AG09319 (cell line): ENCODE measurements at regions not wholly inside any gene's neighbourhood (a gene's known extent, or its start where the extent isn't known, plus 50 kb on each side); places are given as distances from the start of the nearest gene placed in this dataset.
"Not testable (repeated sequence)": the region's sequence is repeated elsewhere in the genome, so short reads cannot be mapped to it uniquely, and the experiment has no call there.

Experiments
- DNase-seq: peaks from one replicate; pipeline ENCODE4 v3.0.0-alpha.2; 2010; ENCODE audit warnings: low read depth; ENCODE audit errors: extremely low read depth
- TF ChIP-seq, protein P1 (sequence below): IDR thresholded peaks from 2 replicates; pipeline ENCODE4 v1.5.1; 2011; ENCODE audit warnings: low read depth, mild to moderate bottlenecking, inconsistent platforms, low read length, moderate library complexity

DNA sequence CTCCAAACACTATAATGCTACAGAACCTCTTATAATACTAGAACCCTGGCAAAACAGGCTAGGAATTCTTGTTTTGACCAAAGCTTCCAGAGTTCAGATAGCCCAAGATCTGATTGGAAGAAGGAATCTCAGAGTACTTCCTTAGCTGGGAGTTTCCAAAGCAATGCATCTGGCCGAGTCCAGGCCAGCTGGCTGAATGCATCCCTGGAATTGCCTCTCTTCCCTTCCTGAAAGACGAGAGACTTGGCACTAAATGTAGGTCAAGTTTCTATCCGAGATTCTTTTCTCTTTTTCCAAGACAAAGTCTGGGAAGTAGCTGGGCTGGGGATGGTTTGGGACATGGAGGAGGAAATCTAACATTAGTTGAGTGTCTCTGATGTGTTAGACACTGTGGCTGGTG, 68.7 kb upstream of the ADPGK start:
- TF ChIP-seq, protein P1, sequence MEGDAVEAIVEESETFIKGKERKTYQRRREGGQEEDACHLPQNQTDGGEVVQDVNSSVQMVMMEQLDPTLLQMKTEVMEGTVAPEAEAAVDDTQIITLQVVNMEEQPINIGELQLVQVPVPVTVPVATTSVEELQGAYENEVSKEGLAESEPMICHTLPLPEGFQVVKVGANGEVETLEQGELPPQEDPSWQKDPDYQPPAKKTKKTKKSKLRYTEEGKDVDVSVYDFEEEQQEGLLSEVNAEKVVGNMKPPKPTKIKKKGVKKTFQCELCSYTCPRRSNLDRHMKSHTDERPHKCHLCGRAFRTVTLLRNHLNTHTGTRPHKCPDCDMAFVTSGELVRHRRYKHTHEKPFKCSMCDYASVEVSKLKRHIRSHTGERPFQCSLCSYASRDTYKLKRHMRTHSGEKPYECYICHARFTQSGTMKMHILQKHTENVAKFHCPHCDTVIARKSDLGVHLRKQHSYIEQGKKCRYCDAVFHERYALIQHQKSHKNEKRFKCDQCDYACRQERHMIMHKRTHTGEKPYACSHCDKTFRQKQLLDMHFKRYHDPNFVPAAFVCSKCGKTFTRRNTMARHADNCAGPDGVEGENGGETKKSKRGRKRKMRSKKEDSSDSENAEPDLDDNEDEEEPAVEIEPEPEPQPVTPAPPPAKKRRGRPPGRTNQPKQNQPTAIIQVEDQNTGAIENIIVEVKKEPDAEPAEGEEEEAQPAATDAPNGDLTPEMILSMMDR, result no peak
- DNase-seq, result no peak

DNA sequence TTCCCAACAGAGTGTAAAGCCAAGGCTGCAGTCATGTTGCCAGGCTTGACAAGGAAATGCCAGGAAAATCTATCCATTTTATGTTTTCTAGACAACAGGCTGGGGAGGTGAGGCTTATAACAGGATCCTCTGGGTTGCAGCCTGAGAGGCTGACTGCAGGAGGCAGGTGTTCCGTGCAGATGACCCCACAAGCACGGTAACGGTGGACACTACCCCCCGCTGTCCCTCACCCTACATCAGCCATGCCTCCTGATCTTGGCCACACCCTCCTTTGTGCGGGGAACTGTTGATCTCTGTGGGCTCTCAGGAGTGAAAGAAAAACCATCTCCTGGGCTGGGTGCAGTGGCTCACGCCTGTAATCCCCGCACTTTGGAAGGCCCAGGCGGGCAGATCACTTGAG, 68.0 kb upstream of the ADPGK start:
- TF ChIP-seq, protein P1, result no peak
- DNase-seq, result no peak

DNA sequence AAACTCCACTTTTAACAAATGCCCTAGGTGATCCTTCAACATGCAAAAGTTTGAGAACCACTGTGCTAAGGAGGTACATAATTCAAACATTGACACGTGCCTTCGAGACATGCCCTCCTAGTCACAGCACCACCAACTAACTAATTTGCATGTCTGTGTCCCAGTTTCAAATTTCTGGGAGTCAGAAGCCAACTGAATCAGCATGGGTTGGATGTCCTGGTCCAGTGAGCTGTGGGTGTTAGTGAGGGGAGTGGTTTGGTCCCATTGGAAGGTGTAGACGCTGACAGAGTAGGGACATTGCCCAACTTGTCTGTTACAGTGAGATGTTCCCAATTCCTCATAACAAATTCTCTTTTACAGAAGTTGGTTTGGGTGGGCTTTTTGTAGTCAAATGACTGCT, 67.3 kb upstream of the ADPGK start:
- no peak for DNase-seq

DNA sequence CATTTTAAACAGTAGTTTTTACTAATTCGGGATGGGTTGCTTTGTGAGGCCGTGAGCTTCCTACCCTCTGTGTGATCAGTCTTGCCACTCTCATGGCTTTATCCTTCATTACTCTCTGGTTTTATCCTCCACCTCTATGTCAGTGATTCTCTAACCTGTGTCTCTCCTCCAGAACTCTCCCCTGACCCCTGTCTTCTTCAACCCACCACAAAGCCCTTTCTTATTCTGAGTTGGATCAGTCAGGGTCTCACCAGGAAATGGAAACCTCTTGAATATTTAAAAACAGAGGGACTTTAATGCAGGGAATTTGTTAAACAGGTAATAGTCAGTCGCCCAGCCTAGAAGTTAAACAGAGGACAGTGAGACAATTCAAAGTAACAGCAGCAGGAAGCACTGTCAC, 64.2 kb upstream of the ADPGK start:
- no peak for DNase-seq
- TF ChIP-seq, protein P1, result no peak

More for the DNA sequence above, 67.3 kb upstream of the ADPGK start:
- TF ChIP-seq, protein P1, result no peak

DNA sequence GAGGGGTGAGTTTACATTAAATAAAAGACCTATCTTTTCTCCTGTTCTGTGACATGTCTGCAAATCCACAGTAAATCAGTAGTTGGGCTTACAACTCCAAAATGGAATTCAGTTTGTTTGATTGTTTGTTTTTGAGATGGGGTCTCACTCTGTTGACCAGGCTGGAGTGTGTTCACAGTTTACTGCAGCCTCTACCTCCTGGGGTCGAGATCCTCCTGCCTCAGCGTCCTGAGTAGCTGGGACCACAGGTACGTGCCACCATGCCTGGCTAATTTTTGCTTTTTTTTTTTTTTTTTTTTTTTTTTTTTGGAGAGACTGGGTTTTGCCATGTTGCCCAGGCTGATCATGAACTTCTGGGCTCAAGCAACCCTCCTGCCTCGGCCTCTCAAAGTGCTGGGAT, 63.5 kb upstream of the ADPGK start:
- TF ChIP-seq, protein P1, result no peak
- DNase-seq, result no peak

DNA sequence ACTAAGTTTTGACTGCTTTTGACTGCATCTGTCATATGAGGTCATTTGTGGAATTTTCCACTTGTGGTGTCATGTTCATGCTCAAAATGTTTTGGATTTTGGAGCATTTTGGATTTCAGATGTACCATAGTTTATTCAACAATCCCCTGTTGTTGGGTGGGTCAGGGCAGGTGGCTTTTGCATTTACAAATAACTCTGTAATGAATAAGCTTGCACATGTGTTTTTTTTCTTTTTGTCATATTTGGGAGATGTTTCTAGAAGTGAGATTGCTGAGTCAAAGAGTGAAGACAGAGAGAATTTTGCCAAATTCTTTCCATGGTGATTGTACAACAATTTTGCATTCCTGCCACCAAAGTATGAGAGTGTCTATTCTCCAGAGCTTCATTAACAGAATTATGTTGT, 62.4 kb upstream of the ADPGK start:
- TF ChIP-seq, protein P1, result no peak
- no peak for DNase-seq

DNA sequence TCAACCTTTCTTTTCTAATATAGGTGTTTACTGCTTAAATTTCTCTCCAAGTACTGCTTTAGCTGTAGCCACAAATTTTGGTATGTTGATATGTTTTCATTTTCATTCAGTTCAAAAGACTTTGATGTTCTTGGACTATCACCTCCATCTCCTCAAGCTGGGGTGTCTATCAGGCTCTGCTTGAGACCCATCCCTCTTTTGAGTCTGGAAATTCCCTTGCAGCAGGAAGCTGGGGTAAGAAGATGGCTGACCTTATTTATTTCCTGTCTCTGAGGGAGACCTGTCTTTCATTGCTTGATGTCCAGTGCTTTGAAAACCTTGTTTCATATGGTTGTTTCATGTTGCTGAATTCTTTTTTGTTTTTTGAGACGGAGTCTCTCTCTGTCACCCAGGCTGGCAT, 60.5 kb upstream of the ADPGK start:
- DNase-seq, result no peak
- TF ChIP-seq, protein P1, result no peak

DNA sequence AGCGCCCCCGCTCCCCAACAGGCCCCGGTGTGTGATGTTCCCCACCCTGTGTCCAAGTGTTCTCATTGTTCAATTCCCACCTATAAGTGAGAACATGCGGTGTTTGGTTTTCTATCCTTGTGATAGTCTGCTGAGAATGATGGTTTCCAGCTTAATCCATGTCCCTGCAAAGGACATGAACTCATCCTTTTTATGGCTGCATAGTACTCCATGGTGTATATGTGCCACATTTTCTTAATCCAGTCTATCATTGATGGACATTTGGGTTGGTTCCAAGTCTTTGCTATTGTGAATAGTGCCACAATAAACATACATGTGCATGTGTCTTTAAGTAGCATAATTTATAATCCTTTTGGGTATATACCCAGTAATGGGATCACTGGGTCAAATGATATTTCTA, 59.8 kb upstream of the ADPGK start:
- DNase-seq, result not testable (repeated sequence)
